Activated naive CD4-positive, alpha-beta T cell treated with Interleukin-2 at 50 U/mL for 16 hours (primary cell): ENCODE measurements at regions not wholly inside any gene's neighbourhood (a gene's known extent, or its start where the extent isn't known, plus 50 kb on each side); places are given as distances from the start of the nearest gene placed in this dataset.
"Not testable (repeated sequence)": the region's sequence is repeated elsewhere in the genome, so short reads cannot be mapped to it uniquely, and the experiment has no call there.

ENCODE experiments used
- DNase-seq: peaks from one replicate; pipeline ENCODE4 v3.0.0-alpha.2; 2020

GRCh38 chrX:22536746-22537304 is 264.1 kb downstream of the CBLL2 start:
- no peak for DNase-seq

GRCh38 chrX:22538580-22538979 is 265.9 kb downstream of the CBLL2 start:
- DNase-seq: no peak

GRCh38 chrX:22541926-22542325 is 269.2 kb downstream of the CBLL2 start:
- no peak for DNase-seq

GRCh38 chrX:22542641-22543040 is 269.9 kb downstream of the CBLL2 start:
- DNase-seq: no peak

- no peak for DNase-seq
These were observed 286.8 kb downstream of the CBLL2 start for GRCh38 chrX:22559506-22559905.

- DNase-seq: no peak
These were observed 302.6 kb downstream of the CBLL2 start for GRCh38 chrX:22575161-22575845.

GRCh38 chrX:22577181-22577580 is 304.5 kb downstream of the CBLL2 start:
- DNase-seq: no peak

- no peak for DNase-seq
These were observed 313.1 kb downstream of the CBLL2 start for GRCh38 chrX:22585831-22586230.

- DNase-seq: no peak
These were observed 317.1 kb downstream of the CBLL2 start for GRCh38 chrX:22589845-22590244.

GRCh38 chrX:22594766-22595165 is 322.1 kb downstream of the CBLL2 start:
- DNase-seq: no peak

- no peak for DNase-seq
These were observed 330.3 kb downstream of the CBLL2 start for GRCh38 chrX:22603060-22603459.

- not testable (repeated sequence) for DNase-seq
These were observed 336.7 kb downstream of the CBLL2 start for GRCh38 chrX:22609452-22609851.

- DNase-seq: no peak
These were observed 344.2 kb downstream of the CBLL2 start for GRCh38 chrX:22616867-22617266.

- DNase-seq: no peak
These were observed 354.9 kb downstream of the CBLL2 start for GRCh38 chrX:22627576-22627975.

- no peak for DNase-seq
These were observed 355.6 kb downstream of the CBLL2 start for GRCh38 chrX:22628275-22628674.

- no peak for DNase-seq
These were observed 356.5 kb downstream of the CBLL2 start for GRCh38 chrX:22629105-22629725.

GRCh38 chrX:22634083-22634482 is 361.4 kb downstream of the CBLL2 start:
- DNase-seq: no peak

- no peak for DNase-seq
These were observed 362.0 kb downstream of the CBLL2 start for GRCh38 chrX:22634751-22635150.

- no peak for DNase-seq
These were observed 351.5 kb upstream of the DDX53 start for GRCh38 chrX:22648281-22648680.

GRCh38 chrX:22650691-22651090 is 349.1 kb upstream of the DDX53 start:
- DNase-seq: no peak

- no peak for DNase-seq
These were observed 347.2 kb upstream of the DDX53 start for GRCh38 chrX:22652596-22652995.

GRCh38 chrX:22660756-22661155 is 339.0 kb upstream of the DDX53 start:
- DNase-seq: no peak

GRCh38 chrX:22662776-22663175 is 337.0 kb upstream of the DDX53 start:
- DNase-seq: no peak

GRCh38 chrX:22664826-22665225 is 334.9 kb upstream of the DDX53 start:
- no peak for DNase-seq

- DNase-seq: no peak
These were observed 333.9 kb upstream of the DDX53 start for GRCh38 chrX:22665818-22666217.
